Activated CD4-positive, alpha-beta T cell treated with anti-CD3 and anti-CD28 coated beads, Interleukin-2, amount 10 ng/mL, durations not matched to agents 24 days and 14 days (primary cell): ENCODE measurements at regions not wholly inside any gene's neighbourhood (a gene's known extent, or its start where the extent isn't known, plus 50 kb on each side); places are given as distances from the start of the nearest gene placed in this dataset.

Experiments used
- DNase-seq: peaks from one replicate; pipeline ENCODE4 v3.0.0; 2022
- H3K27ac Mint-ChIP-seq: one replicate; pipeline ENCODE4 v1.8.0; 2022; ENCODE audit warnings: mild to moderate bottlenecking, mixed read lengths
- H3K27me3 Mint-ChIP-seq: one replicate; pipeline ENCODE4 v1.8.0; 2022; ENCODE audit warnings: mixed read lengths
- H3K36me3 Mint-ChIP-seq: one replicate; pipeline ENCODE4 v1.8.0; 2022; ENCODE audit warnings: low read depth, mild to moderate bottlenecking, mixed read lengths
- H3K4me1 Mint-ChIP-seq: one replicate; pipeline ENCODE4 v1.8.0; 2021; ENCODE audit warnings: mixed read lengths
- H3K4me3 Mint-ChIP-seq: one replicate; pipeline ENCODE4 v1.8.0; 2022; ENCODE audit warnings: mild to moderate bottlenecking, moderate library complexity, mixed read lengths
- H3K9me3 Mint-ChIP-seq: one replicate; pipeline ENCODE4 v1.8.0; 2021; ENCODE audit warnings: mixed read lengths
- intact Hi-C: fragments of 100-400 bp; cut with micrococcal nuclease; formaldehyde crosslinking; loops from one replicate; pipeline ENCODE4 v1.15.1; 2023

DNA sequence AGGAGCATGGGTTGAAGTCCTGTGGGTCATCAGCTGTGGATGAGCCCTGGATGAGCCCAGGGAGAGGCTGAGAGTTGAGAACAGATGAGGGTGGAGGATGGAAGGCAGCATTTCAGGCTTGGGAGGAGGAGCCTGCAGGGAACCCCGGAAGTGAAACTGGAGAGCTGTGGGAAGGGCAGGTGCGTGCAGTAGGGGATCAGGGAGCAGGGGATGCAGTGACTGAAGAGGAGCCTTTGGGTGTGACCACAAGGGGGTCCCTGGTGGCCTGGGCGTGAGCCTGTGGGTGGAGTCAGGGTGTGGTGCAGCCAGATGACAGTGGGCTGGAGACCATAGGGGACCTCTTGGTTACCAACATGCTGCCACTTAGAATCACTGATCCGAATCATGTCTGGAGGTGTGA lies 115.5 kb downstream of the PAPOLA start:
- H3K36me3 Mint-ChIP-seq: no peaks in the 10 kb centered on the region
- H3K27ac Mint-ChIP-seq: no peak overlapping the region
- DNase-seq: no peak
- no peaks in the 10 kb centered on the region for H3K27me3 Mint-ChIP-seq
- H3K4me1 Mint-ChIP-seq: no peaks in the 10 kb centered on the region
- intact Hi-C loops: no loop called here
- no peak overlapping the region for H3K4me3 Mint-ChIP-seq
- no peaks in the 10 kb centered on the region for H3K9me3 Mint-ChIP-seq

- Mint-ChIP-seq H3K27ac (no peak overlapping the region), H3K36me3 (no peaks in the 10 kb centered on the region), H3K4me1 (no peaks in the 10 kb centered on the region), H3K27me3 (no peaks in the 10 kb centered on the region), H3K9me3 (no peaks in the 10 kb centered on the region), H3K4me3 (no peak overlapping the region)
- DNase-seq: no peak
- intact Hi-C loops: no loop called here
These were observed 120.7 kb downstream of the PAPOLA start for GRCh38 chr14:96622926-96623325.

DNA sequence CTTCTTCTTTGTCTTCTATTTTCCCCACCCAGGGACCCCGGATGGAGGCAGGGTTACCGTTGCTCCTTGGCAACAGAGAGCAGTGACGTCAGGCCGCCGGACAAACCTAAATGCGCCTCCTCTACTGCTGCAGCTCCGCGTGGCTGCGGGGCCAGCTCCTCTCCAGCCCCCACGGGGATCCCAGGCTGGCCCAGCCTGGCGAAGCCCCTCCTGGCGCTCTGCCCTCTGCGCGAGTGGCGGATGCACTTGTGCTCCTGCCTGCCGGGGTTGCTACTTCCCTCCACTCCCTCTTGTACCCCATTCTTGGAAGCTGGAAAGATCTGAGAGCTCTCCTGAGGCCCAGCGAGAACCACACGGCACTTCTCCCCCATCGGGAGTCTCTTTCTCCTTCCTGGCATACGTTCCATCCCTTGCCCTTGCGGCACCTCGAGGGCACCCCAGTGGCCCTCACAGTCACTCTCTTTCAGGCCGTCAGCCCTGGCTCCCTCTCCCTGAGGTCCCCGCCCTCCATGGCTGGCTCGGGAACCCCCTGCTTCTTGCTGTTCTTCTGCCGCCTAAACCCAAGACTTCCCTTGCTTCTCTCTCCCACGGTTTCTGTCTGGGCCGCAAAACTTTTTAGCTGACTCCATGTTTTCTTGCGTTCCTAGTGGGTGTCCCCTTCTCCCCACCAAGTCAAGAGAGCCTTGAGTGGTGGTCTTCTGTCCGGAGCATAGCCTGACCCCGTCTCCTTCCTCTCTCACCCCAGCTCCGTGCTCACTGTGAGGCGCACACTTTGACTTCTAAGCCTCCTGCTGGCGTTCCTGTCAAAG lies 121.7 kb downstream of the PAPOLA start:
- H3K36me3 Mint-ChIP-seq: no peaks in the 10 kb centered on the region
- DNase-seq: no peak
- H3K27ac Mint-ChIP-seq: no peak overlapping the region
- H3K27me3 Mint-ChIP-seq: no peaks in the 10 kb centered on the region
- H3K4me3 Mint-ChIP-seq: no peak overlapping the region
- no peaks in the 10 kb centered on the region for H3K9me3 Mint-ChIP-seq
- H3K4me1 Mint-ChIP-seq: no peaks in the 10 kb centered on the region
- intact Hi-C loops: no loop called here

DNA sequence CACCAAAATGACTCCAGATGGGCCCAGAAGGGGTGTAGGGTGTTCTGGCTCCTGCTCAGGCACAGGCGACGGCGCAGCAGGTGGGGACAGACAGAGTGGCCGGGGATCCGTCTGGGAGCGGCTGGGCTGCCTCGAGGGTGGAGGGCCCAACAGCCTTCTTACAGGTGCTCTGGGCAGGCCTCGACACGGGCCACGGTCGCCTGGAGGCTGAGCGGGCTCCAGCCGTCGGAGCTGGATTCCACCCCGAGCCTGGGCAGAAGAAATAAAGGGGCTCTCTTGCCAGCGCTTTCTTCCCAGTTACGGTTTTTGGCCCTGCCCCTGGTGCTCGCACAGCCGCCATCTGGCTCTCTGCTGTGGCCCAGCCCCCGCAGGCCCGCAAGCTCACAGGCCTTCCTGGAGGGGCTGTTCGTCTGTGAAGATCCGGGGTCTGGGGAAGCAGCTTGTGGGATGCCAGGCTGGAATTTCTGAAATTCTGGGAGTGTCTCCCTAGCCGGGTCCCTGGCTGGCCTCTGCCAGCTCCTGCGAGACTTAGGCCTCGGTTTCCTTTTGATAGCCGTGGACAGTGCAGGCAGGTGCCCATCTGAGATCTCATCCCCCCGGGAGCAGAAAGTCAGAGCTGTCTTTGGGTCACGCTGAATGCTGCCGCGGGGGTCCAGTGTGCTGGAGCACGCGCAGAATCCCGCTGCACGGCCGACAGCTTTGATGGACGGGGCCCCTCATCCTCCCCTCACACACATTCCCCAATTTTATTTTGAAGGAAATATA lies 122.7 kb downstream of the PAPOLA start:
- no peak for DNase-seq
- Mint-ChIP-seq H3K9me3 (no peaks in the 10 kb centered on the region), H3K27ac (no peak overlapping the region), H3K4me1 (no peaks in the 10 kb centered on the region), H3K4me3 (no peak overlapping the region), H3K36me3 (no peaks in the 10 kb centered on the region), H3K27me3 (no peaks in the 10 kb centered on the region)
- intact Hi-C loops: no loop called here

GRCh38 chr14:96625426-96625985 lies 123.3 kb downstream of the PAPOLA start:
- no peaks in the 10 kb centered on the region for H3K9me3 Mint-ChIP-seq
- no peaks in the 10 kb centered on the region for H3K36me3 Mint-ChIP-seq
- no peak for DNase-seq
- intact Hi-C loops: no loop called here
- no peaks in the 10 kb centered on the region for H3K4me1 Mint-ChIP-seq
- H3K27me3 Mint-ChIP-seq: no peaks in the 10 kb centered on the region
- no peak overlapping the region for H3K4me3 Mint-ChIP-seq
- no peak overlapping the region for H3K27ac Mint-ChIP-seq

DNA sequence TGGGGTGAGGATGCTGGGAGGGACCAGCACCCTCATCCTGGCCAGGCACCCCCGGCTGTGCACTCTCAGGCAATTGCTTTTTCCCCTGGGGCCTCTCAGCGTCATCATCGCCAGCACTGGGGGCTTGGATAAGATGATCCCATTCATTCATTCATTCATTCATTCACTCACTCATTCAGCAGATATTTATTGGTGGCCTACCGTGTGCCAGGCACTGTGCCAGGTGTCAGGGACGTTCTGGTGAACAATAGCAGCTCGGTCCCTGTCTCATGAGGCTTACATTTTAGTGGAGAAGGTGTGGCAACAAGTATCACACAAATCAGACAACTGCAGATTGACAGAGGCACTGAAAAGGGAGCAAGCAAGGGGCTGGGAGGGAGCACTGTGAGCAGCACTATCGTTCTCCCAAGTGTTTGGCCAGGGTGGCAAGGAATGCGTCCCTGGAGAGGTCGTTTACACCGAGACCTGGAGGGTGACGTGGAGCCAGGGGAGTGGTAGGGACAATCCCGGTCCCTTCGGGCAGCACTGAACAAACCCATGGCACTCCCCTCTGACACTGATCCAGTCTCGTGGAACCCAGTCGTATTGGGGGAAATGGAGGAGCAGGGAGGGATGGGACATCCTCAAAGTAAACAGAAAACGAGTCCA lies 124.1 kb downstream of the PAPOLA start:
- H3K4me1 Mint-ChIP-seq: no peaks in the 10 kb centered on the region
- DNase-seq: no peak
- no peak overlapping the region for H3K4me3 Mint-ChIP-seq
- no peaks in the 10 kb centered on the region for H3K36me3 Mint-ChIP-seq
- no peaks in the 10 kb centered on the region for H3K27me3 Mint-ChIP-seq
- H3K27ac Mint-ChIP-seq: no peak overlapping the region
- no peaks in the 10 kb centered on the region for H3K9me3 Mint-ChIP-seq
- intact Hi-C loops: no loop called here

GRCh38 chr14:96626916-96627315 lies 124.7 kb downstream of the PAPOLA start:
- no peaks in the 10 kb centered on the region for H3K36me3 Mint-ChIP-seq

GRCh38 chr14:96627386-96627785 lies 125.2 kb downstream of the PAPOLA start:
- H3K27ac Mint-ChIP-seq: no peak overlapping the region
- DNase-seq: no peak
- no peaks in the 10 kb centered on the region for H3K9me3 Mint-ChIP-seq
- intact Hi-C loops: no loop called here
- H3K4me1 Mint-ChIP-seq: no peaks in the 10 kb centered on the region
- H3K27me3 Mint-ChIP-seq: no peaks in the 10 kb centered on the region
- H3K4me3 Mint-ChIP-seq: no peak overlapping the region
- no peaks in the 10 kb centered on the region for H3K36me3 Mint-ChIP-seq

More at GRCh38 chr14:96626916-96627315, 124.7 kb downstream of the PAPOLA start:
- Mint-ChIP-seq H3K27ac (no peak overlapping the region), H3K4me3 (no peak overlapping the region), H3K27me3 (no peaks in the 10 kb centered on the region), H3K4me1 (no peaks in the 10 kb centered on the region), H3K9me3 (no peaks in the 10 kb centered on the region)
- intact Hi-C loops: no loop called here
- peak; percentile 61 for DNase-seq

- no peaks in the 10 kb centered on the region for H3K36me3 Mint-ChIP-seq
- no peak for DNase-seq
- no peaks in the 10 kb centered on the region for H3K9me3 Mint-ChIP-seq
- no peaks in the 10 kb centered on the region for H3K27me3 Mint-ChIP-seq
- no peaks in the 10 kb centered on the region for H3K4me1 Mint-ChIP-seq
- no peak overlapping the region for H3K27ac Mint-ChIP-seq
- no peak overlapping the region for H3K4me3 Mint-ChIP-seq
- intact Hi-C loops: no loop called here
These were observed 125.9 kb downstream of the PAPOLA start for GRCh38 chr14:96627811-96628775.

DNA sequence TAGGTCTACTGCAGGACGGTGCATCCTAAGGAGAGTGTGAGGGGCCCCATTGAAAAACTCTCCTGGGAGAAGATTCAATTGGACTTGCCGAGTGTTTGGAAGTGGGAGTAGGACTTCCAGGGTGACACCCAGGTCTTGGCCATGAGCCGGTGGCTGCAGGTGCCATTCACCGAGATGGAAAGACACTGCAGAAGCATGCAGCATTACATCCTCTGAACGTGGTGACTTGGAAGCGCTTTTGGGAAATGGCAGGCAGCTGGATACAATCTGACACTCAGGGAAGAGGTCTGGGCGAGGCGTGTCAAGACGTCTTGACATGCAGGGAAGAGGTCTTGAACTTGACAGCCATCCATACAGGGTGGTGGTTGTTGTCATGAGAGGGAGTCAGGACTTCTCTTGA lies 126.9 kb downstream of the PAPOLA start:
- H3K4me1 Mint-ChIP-seq: no peaks in the 10 kb centered on the region
- no peak overlapping the region for H3K27ac Mint-ChIP-seq
- DNase-seq: no peak
- H3K4me3 Mint-ChIP-seq: no peak overlapping the region
- no peaks in the 10 kb centered on the region for H3K9me3 Mint-ChIP-seq
- no peaks in the 10 kb centered on the region for H3K36me3 Mint-ChIP-seq
- intact Hi-C loops: no loop called here
- no peaks in the 10 kb centered on the region for H3K27me3 Mint-ChIP-seq

DNA sequence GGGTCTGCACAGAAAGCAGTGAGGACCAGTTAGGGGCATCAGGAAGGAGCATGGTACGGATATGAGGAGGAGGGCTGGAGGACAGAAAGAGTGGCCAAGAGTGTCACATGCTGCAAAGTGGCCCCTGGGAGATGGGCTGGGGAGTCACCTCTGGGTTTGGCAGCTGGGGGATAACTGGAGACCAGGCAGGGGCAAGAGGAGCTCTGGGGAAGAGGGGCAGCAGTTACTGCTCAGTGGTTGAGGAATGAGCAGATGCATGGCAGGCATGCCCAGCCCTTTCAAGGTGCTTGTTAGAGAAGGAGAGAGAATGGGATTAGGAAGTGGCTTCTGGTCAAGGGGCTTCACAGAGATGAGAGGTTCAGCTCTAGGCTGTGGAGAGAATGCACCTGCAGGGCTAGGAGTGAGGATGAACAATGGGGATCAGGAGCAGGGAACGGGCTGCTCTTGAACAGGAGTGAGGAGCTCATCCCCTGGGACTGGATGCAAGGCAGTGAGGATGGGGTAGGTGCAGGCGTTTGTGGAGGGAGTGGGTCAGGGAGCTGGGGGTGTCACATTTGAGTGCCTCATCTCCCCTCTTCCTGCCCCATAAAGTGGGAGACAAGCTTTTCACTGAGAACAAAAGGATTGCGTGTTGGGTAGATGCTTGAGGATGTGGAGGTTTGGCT lies 127.5 kb downstream of the PAPOLA start:
- no peaks in the 10 kb centered on the region for H3K27me3 Mint-ChIP-seq
- DNase-seq: no peak
- H3K9me3 Mint-ChIP-seq: no peaks in the 10 kb centered on the region
- H3K4me3 Mint-ChIP-seq: no peak overlapping the region
- H3K4me1 Mint-ChIP-seq: no peaks in the 10 kb centered on the region
- intact Hi-C loops: no loop called here
- no peaks in the 10 kb centered on the region for H3K36me3 Mint-ChIP-seq
- no peak overlapping the region for H3K27ac Mint-ChIP-seq

DNA sequence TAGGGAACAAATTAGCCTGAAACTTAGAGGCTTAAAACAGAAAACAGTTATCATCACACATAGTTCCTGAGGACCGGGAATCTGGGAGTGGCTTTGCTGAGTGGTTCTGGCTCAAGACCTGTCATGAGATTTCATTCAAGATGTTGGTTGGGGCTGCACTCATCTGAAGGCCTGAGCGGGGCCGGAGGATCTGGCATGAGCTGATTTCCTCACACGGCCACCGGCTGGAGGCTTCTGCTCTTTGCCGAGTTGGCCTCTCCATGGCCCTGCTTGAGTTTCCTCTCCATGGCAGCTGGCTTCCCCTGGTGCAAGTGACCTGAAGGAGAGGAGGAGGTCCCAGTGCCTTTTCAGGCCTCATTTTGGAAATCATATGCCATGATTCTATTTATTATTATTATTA lies 128.1 kb downstream of the PAPOLA start:
- Mint-ChIP-seq H3K27ac (no peak overlapping the region), H3K4me3 (no peak overlapping the region), H3K27me3 (no peaks in the 10 kb centered on the region), H3K9me3 (no peaks in the 10 kb centered on the region), H3K36me3 (no peaks in the 10 kb centered on the region), H3K4me1 (no peaks in the 10 kb centered on the region)
- no peak for DNase-seq
- intact Hi-C loops: no loop called here

DNA sequence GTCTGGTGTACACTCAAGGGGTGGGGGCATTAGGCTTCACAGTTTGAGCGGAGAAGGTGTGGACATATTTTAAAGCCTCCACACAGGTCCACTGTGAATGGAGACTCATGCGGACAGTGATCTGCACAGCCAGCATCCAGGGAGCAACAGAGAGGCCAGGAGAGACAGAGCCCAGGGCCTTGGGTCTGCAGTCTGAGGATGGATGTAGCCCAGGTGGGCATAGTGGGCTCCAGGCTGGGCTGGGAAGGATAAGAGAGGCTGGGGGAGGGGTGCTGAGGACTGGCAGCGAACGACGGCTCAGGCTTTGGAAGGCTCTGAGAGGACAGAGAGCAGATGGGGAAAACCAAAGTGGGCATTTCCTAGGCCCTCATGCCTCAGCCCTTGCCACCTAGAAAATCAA lies 128.8 kb downstream of the PAPOLA start:
- no peak for DNase-seq
- no peaks in the 10 kb centered on the region for H3K4me1 Mint-ChIP-seq
- no peak overlapping the region for H3K4me3 Mint-ChIP-seq
- no peaks in the 10 kb centered on the region for H3K27me3 Mint-ChIP-seq
- no peak overlapping the region for H3K27ac Mint-ChIP-seq
- intact Hi-C loops: no loop called here
- H3K9me3 Mint-ChIP-seq: no peaks in the 10 kb centered on the region
- no peaks in the 10 kb centered on the region for H3K36me3 Mint-ChIP-seq
